Erythroblast (primary cell): ENCODE measurements at regions not wholly inside any gene's neighbourhood (a gene's known extent, or its start where the extent isn't known, plus 50 kb on each side); places are given as distances from the start of the nearest gene placed in this dataset.

Experiments used
- GATA1 ChIP-seq: IDR thresholded peaks from 2 replicates; pipeline ENCODE4 v1.6.1; 2011; ENCODE audit warnings: low read depth, mild to moderate bottlenecking, control low read depth, low read length, moderate library complexity
- POLR2A ChIP-seq: IDR thresholded peaks from 2 replicates; pipeline ENCODE4 v1.6.1; 2011; ENCODE audit warnings: mild to moderate bottlenecking, low read length

- no peak for TF ChIP-seq POLR2A
- TF ChIP-seq GATA1, result no peak
Measured at GRCh38 chr12:84073401-84073800, 839.2 kb downstream of the SLC6A15 start.
